ENCODE measurements at regions not wholly inside any gene's neighbourhood (a gene's known extent, or its start where the extent isn't known, plus 50 kb on each side); places are given as distances from the start of the nearest gene placed in this dataset.

- DNase-seq (ENCODE audit: low read depth) = no peak
- H3K4me3 ChIP-seq (ENCODE audit: low read depth, low read length) = no peak overlapping the region
- TF ChIP-seq MAX (IDR thresholded peaks at IDR 0.05; ENCODE audit: low read depth, low read length) = no peak
- no peak for TF ChIP-seq CTCF (IDR thresholded peaks at IDR 0.05; ENCODE audit: low read depth, low read length)
- no peak for TF ChIP-seq POLR2A (IDR thresholded peaks at IDR 0.05; ENCODE audit: extremely low read depth, insufficient read length)
- TF ChIP-seq MYC (IDR thresholded peaks at IDR 0.05; ENCODE audit: low read depth, low read length) = no peak
These were observed 278.7 kb upstream of the KLF6 start for GRCh38 chr10:4063717-4064116.

GRCh38 chr10:4062751-4063150 is 277.7 kb upstream of the KLF6 start:
- DNase-seq (ENCODE audit: low read depth) = no peak
- H3K4me3 ChIP-seq (ENCODE audit: low read depth, low read length) = no peak overlapping the region
- no peak for TF ChIP-seq MAX (IDR thresholded peaks at IDR 0.05; ENCODE audit: low read depth, low read length)
- no peak for TF ChIP-seq POLR2A (IDR thresholded peaks at IDR 0.05; ENCODE audit: extremely low read depth, insufficient read length)
- no peak for TF ChIP-seq MYC (IDR thresholded peaks at IDR 0.05; ENCODE audit: low read depth, low read length)
- no peak for TF ChIP-seq CTCF (IDR thresholded peaks at IDR 0.05; ENCODE audit: low read depth, low read length)

- H3K4me3 ChIP-seq (ENCODE audit: low read depth, low read length) = no peak overlapping the region
- TF ChIP-seq POLR2A (IDR thresholded peaks at IDR 0.05; ENCODE audit: extremely low read depth, insufficient read length) (no peak), MYC (IDR thresholded peaks at IDR 0.05; ENCODE audit: low read depth, low read length) (no peak), CTCF (IDR thresholded peaks at IDR 0.05; ENCODE audit: low read depth, low read length) (no peak), MAX (IDR thresholded peaks at IDR 0.05; ENCODE audit: low read depth, low read length) (no peak)
- DNase-seq (ENCODE audit: low read depth) = no peak
These were observed 277.1 kb upstream of the KLF6 start for GRCh38 chr10:4062072-4062471.

GRCh38 chr10:4061441-4061951 is 276.5 kb upstream of the KLF6 start:
- TF ChIP-seq MAX (IDR thresholded peaks at IDR 0.05; ENCODE audit: low read depth, low read length) (no peak), CTCF (IDR thresholded peaks at IDR 0.05; ENCODE audit: low read depth, low read length) (no peak), POLR2A (IDR thresholded peaks at IDR 0.05; ENCODE audit: extremely low read depth, insufficient read length) (no peak), MYC (IDR thresholded peaks at IDR 0.05; ENCODE audit: low read depth, low read length) (no peak)
- peak; percentile 29 for DNase-seq (ENCODE audit: low read depth)
- H3K4me3 ChIP-seq (ENCODE audit: low read depth, low read length) = no peak overlapping the region

- DNase-seq (ENCODE audit: low read depth) = peak; percentile 51
These were observed 274.6 kb upstream of the KLF6 start for GRCh38 chr10:4059471-4060138.

More at GRCh38 chr10:4059471-4060138, 274.6 kb upstream of the KLF6 start:
- TF ChIP-seq MYC (IDR thresholded peaks at IDR 0.05; ENCODE audit: low read depth, low read length) = no peak
- no peak for TF ChIP-seq MAX (IDR thresholded peaks at IDR 0.05; ENCODE audit: low read depth, low read length)
- no peak for TF ChIP-seq CTCF (IDR thresholded peaks at IDR 0.05; ENCODE audit: low read depth, low read length)
- no peak for TF ChIP-seq POLR2A (IDR thresholded peaks at IDR 0.05; ENCODE audit: extremely low read depth, insufficient read length)
- no peak overlapping the region for H3K4me3 ChIP-seq (ENCODE audit: low read depth, low read length)

Measured in NB4 (cell line).